Caco-2 (cell line): ENCODE measurements at regions not wholly inside any gene's neighbourhood (a gene's known extent, or its start where the extent isn't known, plus 50 kb on each side); places are given as distances from the start of the nearest gene placed in this dataset.

Experiments
- BruUV-seq: library from RNA; stranded (reverse); fragments of 400-500 nt; replicated peaks from 2 replicates; lab custom pipeline; 2021; lab: Mats Ljungman, UMichigan
- CTCF ChIA-PET: fragments of 300-600 bp; sonication (Branson Sonifier 250); formaldehyde crosslinking; loops from one replicate; lab custom pipeline; 2022; ENCODE audit warnings: antibody characterized with exemption; lab: Charles Lee
- POLR2A ChIA-PET: fragments of 300-600 bp; sonication (Branson Sonifier 250); formaldehyde crosslinking; loops from one replicate; lab custom pipeline; 2022; ENCODE audit warnings: antibody characterized with exemption; lab: Charles Lee
- DNase-seq, 2 experiments: peaks; one replicate each; pipeline versions ENCODE4 v3.0.0 to v3.0.0-alpha.2; 2020 to 2022
- H3K27me3 ChIP-seq: replicated peaks from 2 replicates; pipeline ENCODE4 v1.6.0; 2011; ENCODE audit warnings: low read length; ENCODE audit not compliant: control insufficient read depth, insufficient read depth
- H3K36me3 ChIP-seq: 2 replicates; pipeline ENCODE4 v1.5.1; 2011; ENCODE audit warnings: low read length; ENCODE audit not compliant: control insufficient read depth, insufficient read depth
- H3K4me1 ChIP-seq: fragments of 250-450 bp; sonication (Bioruptor Pico); 2 replicates; pipeline ENCODE4 v1.5.1; 2020; ENCODE audit warnings: mild to moderate bottlenecking
- H3K4me3 ChIP-seq: 2 replicates; pipeline ENCODE4 v1.5.1; 2011; ENCODE audit warnings: low read depth, mild to moderate bottlenecking, control low read depth, low read length
- H3K9me3 ChIP-seq: fragments of 250-450 bp; sonication (Bioruptor Pico); 2 replicates; pipeline ENCODE4 v1.5.1; 2020; ENCODE audit warnings: mild to moderate bottlenecking, moderate library complexity
- H3K27ac Mint-ChIP-seq: one replicate; pipeline ENCODE4 v1.8.0; 2022; ENCODE audit warnings: mixed read lengths; ENCODE audit not compliant: unreplicated experiment
- H3K27me3 Mint-ChIP-seq: one replicate; pipeline ENCODE4 v1.8.0; 2022; ENCODE audit warnings: mixed read lengths; ENCODE audit not compliant: insufficient read depth, unreplicated experiment
- H3K36me3 Mint-ChIP-seq: one replicate; pipeline ENCODE4 v1.8.0; 2022; ENCODE audit warnings: mild to moderate bottlenecking, mixed read lengths; ENCODE audit not compliant: insufficient read depth, unreplicated experiment
- H3K4me1 Mint-ChIP-seq: one replicate; pipeline ENCODE4 v1.8.0; 2022; ENCODE audit warnings: low read depth, mixed read lengths; ENCODE audit not compliant: unreplicated experiment
- H3K4me3 Mint-ChIP-seq: one replicate; pipeline ENCODE4 v1.8.0; 2022; ENCODE audit warnings: mild to moderate bottlenecking, moderate library complexity, mixed read lengths; ENCODE audit not compliant: unreplicated experiment
- H3K9me3 Mint-ChIP-seq: one replicate; pipeline ENCODE4 v1.8.0; 2022; ENCODE audit warnings: mixed read lengths; ENCODE audit not compliant: unreplicated experiment
- intact Hi-C: fragments of 100-400 bp; cut with micrococcal nuclease; formaldehyde crosslinking; loops from one replicate; pipeline ENCODE4 v1.10.0; 2022; ENCODE audit not compliant: unreplicated experiment
- TF ChIP-seq, protein P1 (sequence below), 2 experiments: fragments of 200-600 bp in 1 of 2; IDR thresholded peaks; 1 replicate in 1 of 2; 2 replicates in 1 of 2; pipeline versions ENCODE4 v1.5.1 to v1.8.0; 2011 to 2022; ENCODE audit warnings: antibody characterized with exemption in 1 of 2, control low read depth in 1 of 2, inconsistent platforms in 1 of 2, low read depth in 1 of 2, low read length in 1 of 2, mild to moderate bottlenecking in 1 of 2, moderate library complexity in 1 of 2; ENCODE audit not compliant: insufficient read depth in 1 of 2, severe bottlenecking in 1 of 2, unreplicated experiment in 1 of 2

DNA sequence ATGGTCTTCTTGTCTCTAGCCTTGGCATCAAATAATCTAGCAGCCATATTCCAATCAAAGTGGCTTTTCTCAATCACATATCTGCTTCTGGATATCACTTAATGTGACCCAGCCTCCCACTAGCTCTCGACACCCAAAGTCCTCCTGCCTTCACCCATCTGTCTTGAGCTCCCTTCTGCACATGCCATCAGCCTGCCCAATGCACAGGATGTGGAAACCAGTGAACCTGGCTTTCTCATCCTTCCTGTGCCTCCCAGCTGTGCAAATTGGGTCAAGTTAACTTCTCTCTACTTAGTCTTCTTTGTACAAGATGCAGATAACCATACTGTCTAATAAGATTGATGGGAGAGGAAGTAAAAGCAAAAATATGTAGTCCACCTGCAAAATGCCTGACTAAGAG is 257.9 kb upstream of the PITRM1 start:
- no peaks in the 10 kb centered on the region for H3K27me3 Mint-ChIP-seq
- intact Hi-C loops, result no loop called here
- TF ChIP-seq, protein P1, sequence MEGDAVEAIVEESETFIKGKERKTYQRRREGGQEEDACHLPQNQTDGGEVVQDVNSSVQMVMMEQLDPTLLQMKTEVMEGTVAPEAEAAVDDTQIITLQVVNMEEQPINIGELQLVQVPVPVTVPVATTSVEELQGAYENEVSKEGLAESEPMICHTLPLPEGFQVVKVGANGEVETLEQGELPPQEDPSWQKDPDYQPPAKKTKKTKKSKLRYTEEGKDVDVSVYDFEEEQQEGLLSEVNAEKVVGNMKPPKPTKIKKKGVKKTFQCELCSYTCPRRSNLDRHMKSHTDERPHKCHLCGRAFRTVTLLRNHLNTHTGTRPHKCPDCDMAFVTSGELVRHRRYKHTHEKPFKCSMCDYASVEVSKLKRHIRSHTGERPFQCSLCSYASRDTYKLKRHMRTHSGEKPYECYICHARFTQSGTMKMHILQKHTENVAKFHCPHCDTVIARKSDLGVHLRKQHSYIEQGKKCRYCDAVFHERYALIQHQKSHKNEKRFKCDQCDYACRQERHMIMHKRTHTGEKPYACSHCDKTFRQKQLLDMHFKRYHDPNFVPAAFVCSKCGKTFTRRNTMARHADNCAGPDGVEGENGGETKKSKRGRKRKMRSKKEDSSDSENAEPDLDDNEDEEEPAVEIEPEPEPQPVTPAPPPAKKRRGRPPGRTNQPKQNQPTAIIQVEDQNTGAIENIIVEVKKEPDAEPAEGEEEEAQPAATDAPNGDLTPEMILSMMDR (IDR thresholded peaks at IDR 0.05; ENCODE audit: insufficient read depth in 1 of 2, low read depth in 1 of 2, low read length in 1 of 2, severe bottlenecking in 1 of 2, unreplicated experiment in 1 of 2), result no peak
- no peaks in the 10 kb centered on the region; the same call in 1 of the 2 replicates for H3K9me3 ChIP-seq
- H3K4me1 ChIP-seq, result peaks cover 9% of the 10 kb centered on the region
- H3K36me3 ChIP-seq, result no peaks in the 10 kb centered on the region
- no TSS peak for BruUV-seq
- H3K9me3 Mint-ChIP-seq, result peaks cover 16% of the 10 kb centered on the region
- H3K4me3 ChIP-seq, result no peak overlapping the region
- no peaks in the 10 kb centered on the region for H3K36me3 Mint-ChIP-seq
- no peak overlapping the region for H3K27ac Mint-ChIP-seq
- no peak for DNase-seq
- H3K4me1 Mint-ChIP-seq, result no peaks in the 10 kb centered on the region
- H3K27me3 ChIP-seq, result no peaks in the 10 kb centered on the region
- ChIA-PET CTCF (interaction anchor here (0.5 kb wide), 1 partner anchor 175 kb away, joined by 5 read pairs; no protein-coding TSS in a partner anchor), POLR2A (no interaction called here)
- H3K4me3 Mint-ChIP-seq, result no peak overlapping the region

DNA sequence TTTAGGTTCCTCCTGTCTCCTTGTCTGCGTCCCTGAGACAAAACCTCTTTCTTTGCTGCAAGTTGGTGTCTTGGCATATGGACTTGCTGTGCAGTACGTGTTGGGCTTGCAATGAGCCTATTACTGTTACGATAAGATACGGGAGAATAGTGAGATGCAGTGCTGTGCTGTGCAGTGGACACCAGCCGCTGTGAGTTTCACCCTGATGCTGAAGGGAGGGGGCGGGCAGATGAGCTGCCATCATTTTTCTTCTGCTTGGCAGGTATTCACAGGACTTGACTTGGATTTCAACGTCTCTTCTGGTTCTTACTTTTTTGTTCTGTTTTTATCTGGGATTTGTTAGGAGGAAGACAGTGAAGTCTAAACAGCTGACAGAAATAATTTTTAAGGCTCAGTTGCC is 257.1 kb upstream of the PITRM1 start:
- TF ChIP-seq, protein P1 (IDR thresholded peaks at IDR 0.05; ENCODE audit: insufficient read depth in 1 of 2, low read depth in 1 of 2, low read length in 1 of 2, severe bottlenecking in 1 of 2, unreplicated experiment in 1 of 2), result no peak
- H3K27me3 Mint-ChIP-seq, result no peaks in the 10 kb centered on the region
- Histone ChIP-seq H3K9me3 (no peaks in the 10 kb centered on the region; the same call in 1 of the 2 replicates), H3K36me3 (no peaks in the 10 kb centered on the region), H3K4me1 (peaks cover 9% of the 10 kb centered on the region), H3K4me3 (no peak overlapping the region), H3K27me3 (no peaks in the 10 kb centered on the region)
- POLR2A ChIA-PET, result no interaction called here
- H3K4me3 Mint-ChIP-seq, result no peak overlapping the region
- H3K9me3 Mint-ChIP-seq, result peaks cover 16% of the 10 kb centered on the region
- intact Hi-C loops, result no loop called here
- CTCF ChIA-PET, result no interaction called here
- BruUV-seq, result no TSS peak
- H3K27ac Mint-ChIP-seq, result no peak overlapping the region
- no peaks in the 10 kb centered on the region for H3K4me1 Mint-ChIP-seq
- no peaks in the 10 kb centered on the region for H3K36me3 Mint-ChIP-seq
- no peak for DNase-seq

DNA sequence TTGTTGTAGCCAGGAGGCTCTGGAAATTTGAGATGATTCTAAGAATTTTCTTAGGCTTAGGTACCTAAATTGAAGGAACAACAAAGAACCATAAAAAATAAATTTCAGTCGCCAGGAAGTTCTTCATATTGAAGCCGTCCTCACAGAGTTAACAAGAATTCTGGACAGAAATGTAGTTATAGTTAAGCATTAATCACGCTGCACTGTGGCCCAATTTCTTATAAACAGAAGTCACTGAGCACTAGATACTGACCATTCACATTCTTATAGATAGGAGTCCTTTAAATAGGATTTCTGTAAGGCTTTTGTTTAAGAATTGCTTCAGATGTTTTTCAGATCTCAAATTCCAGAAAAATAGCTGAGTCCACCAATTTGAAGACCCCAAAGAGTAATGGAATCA is 256.2 kb upstream of the PITRM1 start:
- no peaks in the 10 kb centered on the region for H3K36me3 Mint-ChIP-seq
- Histone ChIP-seq H3K36me3 (no peaks in the 10 kb centered on the region), H3K4me1 (peaks cover 9% of the 10 kb centered on the region), H3K27me3 (no peaks in the 10 kb centered on the region), H3K9me3 (no peaks in the 10 kb centered on the region; the same call in 1 of the 2 replicates), H3K4me3 (no peak overlapping the region)
- ChIA-PET POLR2A (no interaction called here), CTCF (no interaction called here)
- H3K27ac Mint-ChIP-seq, result no peak overlapping the region
- peaks cover 16% of the 10 kb centered on the region for H3K9me3 Mint-ChIP-seq
- intact Hi-C loops, result no loop called here
- no peak overlapping the region for H3K4me3 Mint-ChIP-seq
- DNase-seq, result no peak
- no TSS peak for BruUV-seq
- no peaks in the 10 kb centered on the region for H3K27me3 Mint-ChIP-seq
- TF ChIP-seq, protein P1 (IDR thresholded peaks at IDR 0.05; ENCODE audit: insufficient read depth in 1 of 2, low read depth in 1 of 2, low read length in 1 of 2, severe bottlenecking in 1 of 2, unreplicated experiment in 1 of 2), result no peak
- H3K4me1 Mint-ChIP-seq, result no peaks in the 10 kb centered on the region
